RWPE1 (cell line): ENCODE measurements at regions not wholly inside any gene's neighbourhood (a gene's known extent, or its start where the extent isn't known, plus 50 kb on each side); places are given as distances from the start of the nearest gene placed in this dataset.

Experiments used
- CTCF ChIA-PET: fragments of 350-600 bp; sonication (Branson Sonifier 250); formaldehyde crosslinking; extraction: SDS; loops from one replicate; lab custom pipeline; 2021; lab: Yijun Ruan, JAX
- POLR2A ChIA-PET: fragments of 400-600 bp; formaldehyde crosslinking; extraction: SDS; loops from one replicate; lab custom pipeline; 2020; ENCODE audit warnings: antibody characterized with exemption; ENCODE audit not compliant: low non-redundant PET; lab: Yijun Ruan, JAX
- DNase-seq: peaks from one replicate; pipeline ENCODE4 v3.0.0; 2012; ENCODE audit warnings: low spot score
- H3K27ac ChIP-seq: fragments of 450-650 bp; 2 replicates; pipeline ENCODE4 v1.5.1; 2017
- CTCF ChIP-seq: fragments of 450-650 bp; conservative IDR thresholded peaks from 2 replicates; pipeline ENCODE4 v1.5.1; 2017; ENCODE audit warnings: low read depth, mild to moderate bottlenecking

- H3K27ac ChIP-seq, result no peak overlapping the region
- POLR2A ChIA-PET, result no interaction called here
- DNase-seq, result no peak
- CTCF ChIA-PET, result interaction anchor here (0.9 kb wide), 1 partner anchor 17 kb away, joined by 4 read pairs; no protein-coding TSS in a partner anchor
- no peak for TF ChIP-seq CTCF
These were observed 137.7 kb upstream of the HDAC4 start for GRCh38 chr2:239538357-239539052.

- DNase-seq, result no peak
- no peak for TF ChIP-seq CTCF
- no peak overlapping the region for H3K27ac ChIP-seq
- POLR2A ChIA-PET, result no interaction called here
- CTCF ChIA-PET, result no interaction called here
These were observed 137.0 kb upstream of the HDAC4 start for GRCh38 chr2:239537633-239538356.

GRCh38 chr2:239536186-239536585 lies 135.4 kb upstream of the HDAC4 start:
- no peak for DNase-seq
- no peak for TF ChIP-seq CTCF
- CTCF ChIA-PET, result no interaction called here
- no peak overlapping the region for H3K27ac ChIP-seq
- POLR2A ChIA-PET, result no interaction called here

GRCh38 chr2:239535413-239536144 lies 134.8 kb upstream of the HDAC4 start:
- no peak for DNase-seq
- no peak for TF ChIP-seq CTCF
- CTCF ChIA-PET, result no interaction called here
- POLR2A ChIA-PET, result no interaction called here
- no peak overlapping the region for H3K27ac ChIP-seq

- no peak overlapping the region for H3K27ac ChIP-seq
- TF ChIP-seq CTCF, result no peak
- CTCF ChIA-PET, result interaction anchor here (0.5 to 0.7 kb wide), 2 partner anchors 14 to 240 kb away, joined by 3 read pairs; no protein-coding TSS in a partner anchor
- POLR2A ChIA-PET, result no interaction called here
- no peak for DNase-seq
These were observed 134.0 kb upstream of the HDAC4 start for GRCh38 chr2:239534581-239535412.
